Body of pancreas (tissue), 4 donors: ENCODE measurements at regions not wholly inside any gene's neighbourhood (a gene's known extent, or its start where the extent isn't known, plus 50 kb on each side); places are given as distances from the start of the nearest gene placed in this dataset.
"Not testable (repeated sequence)": the region's sequence is repeated elsewhere in the genome, so short reads cannot be mapped to it uniquely, and the experiment has no call there.

Source experiments
- ATAC-seq: fragments of 150-250 bp; one replicate; pipeline ENCODE4 v1.9.1; 2016
- DNase-seq, 4 donors: peaks; one replicate each; pipeline ENCODE4 v3.0.0-alpha.2; 2019
- H3K27ac ChIP-seq, 4 donors: fragments of 200-600 bp; sonication (generic); 1 replicate in 3 of 4; 2 replicates in 1 of 4; pipeline versions ENCODE4 v1.5.1 to v1.6.1; 2016 to 2019; ENCODE audit warnings: mild to moderate bottlenecking in 1 of 4, mixed read lengths in 1 of 4, moderate library complexity in 1 of 4
- H3K27me3 ChIP-seq, 2 donors: fragments of 200-600 bp; sonication (generic); one replicate each; pipeline ENCODE4 v1.6.0; 2016; ENCODE audit warnings: mild to moderate bottlenecking in 1 of 2
- H3K36me3 ChIP-seq, 2 donors: fragments of 200-600 bp; sonication (generic); replicated peaks in 1 of 2; 2 replicates each; pipeline ENCODE4 v1.5.1; 2016; ENCODE audit warnings: low read depth in 2 of 2; ENCODE audit not compliant: insufficient read depth in 1 of 2
- H3K4me1 ChIP-seq: fragments of 200-600 bp; sonication (generic); one replicate; pipeline ENCODE4 v1.6.0; 2016
- H3K4me3 ChIP-seq, 2 donors: fragments of 200-600 bp; sonication (generic); 1 replicate in 1 of 2; 2 replicates in 1 of 2; pipeline ENCODE4 v1.5.1; 2016 to 2019
- H3K9me3 ChIP-seq, 3 donors: fragments of 200-600 bp; sonication (generic); 1 replicate in 2 of 3; 2 replicates in 1 of 3; pipeline ENCODE4 v1.5.1; 2016
- CTCF ChIP-seq, 7 experiments: fragments of 450-650 bp in 4 of 7; fragments of 200-600 bp in 3 of 7; sonication (generic) in 3 of 7; IDR thresholded peaks; one replicate each; pipeline ENCODE4 v1.5.1; 2016 to 2019; ENCODE audit warnings: antibody characterized with exemption in 7 of 7
- POLR2A ChIP-seq, 3 donors: fragments of 450-650 bp; IDR thresholded peaks; one replicate each; pipeline ENCODE4 v1.6.1; 2016; ENCODE audit warnings: antibody characterized with exemption in 3 of 3, mild to moderate bottlenecking in 2 of 3
- WGBS, 2 donors: methylation state at CpG; one replicate each; pipeline ENCODE4 v1.1.5; 2017; 5-methylcytosine and 5-hydroxymethylcytosine counted together
- intact Hi-C: fragments of 100-400 bp; cut with DNase I; formaldehyde crosslinking; loops from one replicate; pipeline ENCODE4 v1.15.1; 2023

- ATAC-seq = no peak
Observed at GRCh38 chr7:68074242-68074641, 1077.6 kb downstream of the TYW1 start.

GRCh38 chr7:68078157-68078710, 1081.6 kb downstream of the TYW1 start:
- H3K27ac ChIP-seq = no peak overlapping the region
- peaks cover 0 to 11% (median 0%) of the 10 kb centered on the region in 3 donors for H3K9me3 ChIP-seq
- WGBS, 2 donors = 57 to 66% methylated on average over 5 of the region's 5 CpGs
- no peak for DNase-seq
- no peak overlapping the region for H3K4me3 ChIP-seq
- no peaks in the 10 kb centered on the region for H3K4me1 ChIP-seq
- no peaks in the 10 kb centered on the region for H3K36me3 ChIP-seq
- TF ChIP-seq CTCF (IDR thresholded peaks at IDR 0.05) = no peak
- no peak for TF ChIP-seq POLR2A (IDR thresholded peaks at IDR 0.05)
- no peak for ATAC-seq
- no peaks in the 10 kb centered on the region for H3K27me3 ChIP-seq
- intact Hi-C loops = no loop called here

More at GRCh38 chr7:68074242-68074641, 1077.6 kb downstream of the TYW1 start:
- Histone ChIP-seq H3K27me3 (no peaks in the 10 kb centered on the region), H3K4me1 (no peaks in the 10 kb centered on the region), H3K27ac (no peak overlapping the region), H3K36me3 (no peaks in the 10 kb centered on the region), H3K4me3 (no peak overlapping the region), H3K9me3 (no peaks in the 10 kb centered on the region)
- TF ChIP-seq POLR2A (IDR thresholded peaks at IDR 0.05) (no peak), CTCF (IDR thresholded peaks at IDR 0.05) (no peak)
- DNase-seq = no peak
- WGBS, 2 donors = 62 to 75% methylated on average over 3 of the region's 3 CpGs
- intact Hi-C loops = no loop called here

DNA sequence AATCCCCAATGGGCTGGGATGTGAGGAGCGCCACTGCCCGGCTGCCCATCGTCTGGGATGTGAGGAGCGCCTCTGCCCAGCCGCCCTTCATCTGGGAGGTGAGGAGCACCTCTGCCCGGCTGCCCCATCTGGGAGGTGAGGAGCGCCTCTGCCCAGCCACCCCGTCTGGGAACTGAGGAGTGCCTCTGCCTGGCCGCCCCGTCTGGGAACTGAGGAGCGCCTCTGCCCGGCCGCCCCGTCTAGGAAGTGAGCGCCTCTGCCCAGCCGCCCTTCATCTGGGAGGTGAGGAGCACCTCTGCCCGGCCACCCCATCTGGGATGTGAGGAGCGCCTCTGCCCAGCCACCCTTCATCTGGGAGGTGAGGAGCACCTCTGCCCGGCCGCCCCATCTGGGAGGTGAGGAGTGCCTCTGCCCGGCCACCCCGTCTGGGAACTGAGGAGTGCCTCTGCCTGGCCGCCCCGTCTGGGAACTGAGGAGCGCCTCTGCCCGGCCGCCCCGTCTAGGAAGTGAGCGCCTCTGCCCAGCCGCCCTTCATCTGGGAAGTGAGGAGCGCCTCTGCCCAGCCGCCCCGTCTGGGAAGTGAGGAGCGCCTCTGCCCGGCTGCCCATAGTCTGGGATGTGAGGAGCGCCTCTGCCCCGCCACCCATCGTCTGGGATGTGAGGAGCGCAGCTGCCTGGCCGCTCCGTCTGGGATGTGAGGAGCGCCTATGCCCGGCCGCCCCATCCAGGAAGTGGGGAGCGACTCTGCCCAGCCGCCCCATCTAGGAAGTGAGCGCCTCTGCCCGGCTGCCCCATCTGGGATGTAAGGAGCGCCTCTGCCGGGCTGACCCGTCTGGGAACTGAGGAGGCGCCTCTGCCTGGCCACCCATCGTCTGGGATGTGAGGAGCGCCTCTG, 1085.7 kb downstream of the TYW1 start:
- H3K4me1 ChIP-seq, H3K4me3 ChIP-seq, intact Hi-C loops, H3K27ac ChIP-seq, ATAC-seq, DNase-seq, H3K36me3 ChIP-seq, H3K27me3 ChIP-seq: not testable (repeated sequence)
- 87 to 88% methylated on average over 8 to 45 of the region's 54 CpGs for WGBS, 2 donors
- H3K9me3 ChIP-seq = peaks cover 0 to 11% (median 0%) of the 10 kb centered on the region in 3 donors

- H3K4me3 ChIP-seq, ATAC-seq, H3K27me3 ChIP-seq, DNase-seq, H3K36me3 ChIP-seq, intact Hi-C loops, H3K4me1 ChIP-seq, H3K27ac ChIP-seq: not testable (repeated sequence)
- 91 to 95% methylated on average over 8 to 44 of the region's 44 CpGs for WGBS, 2 donors
- peaks cover 0 to 11% (median 0%) of the 10 kb centered on the region in 3 donors for H3K9me3 ChIP-seq
Observed at GRCh38 chr7:68082961-68083657, 1086.5 kb downstream of the TYW1 start.

GRCh38 chr7:68087401-68087800, 1090.8 kb downstream of the TYW1 start:
- WGBS, 2 donors = 69 to 78% methylated on average over 5 of the region's 5 CpGs
- no peak for ATAC-seq
- Histone ChIP-seq H3K4me1 (no peaks in the 10 kb centered on the region), H3K36me3 (no peaks in the 10 kb centered on the region), H3K4me3 (no peak overlapping the region), H3K27me3 (no peaks in the 10 kb centered on the region), H3K9me3 (peaks cover 0 to under 1% (median 0%) of the 10 kb centered on the region in 3 donors), H3K27ac (no peak overlapping the region)
- no peak for DNase-seq
- TF ChIP-seq POLR2A (IDR thresholded peaks at IDR 0.05) (no peak), CTCF (IDR thresholded peaks at IDR 0.05) (no peak)
- intact Hi-C loops = no loop called here
